ENCODE measurements at regions not wholly inside any gene's neighbourhood (a gene's known extent, or its start where the extent isn't known, plus 50 kb on each side); places are given as distances from the start of the nearest gene placed in this dataset.

DNA sequence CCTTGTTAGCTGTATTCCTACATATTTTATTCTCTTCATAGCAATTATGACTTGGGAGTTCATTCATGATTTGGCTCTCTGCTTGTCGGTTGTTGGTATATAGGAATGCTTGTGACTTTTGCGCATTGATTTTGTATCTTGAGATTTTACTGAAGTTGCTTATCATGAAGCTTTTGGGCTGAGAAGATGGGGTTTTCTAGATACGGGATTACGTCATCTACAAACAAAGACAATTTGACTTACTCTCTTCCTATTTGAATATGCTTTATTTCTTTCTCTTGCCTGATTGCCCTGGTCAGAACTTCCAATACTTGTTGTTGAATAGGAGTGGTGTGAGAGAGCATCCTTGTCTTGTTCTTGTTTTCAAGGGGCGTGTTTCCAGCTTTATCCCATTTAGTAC, 569.8 kb upstream of the NRXN1 start:
- 91 to 97% (median 95%) methylated on average over 5 of the region's 5 CpGs for WGBS, 3 donors
- ATAC-seq: no peak

DNA sequence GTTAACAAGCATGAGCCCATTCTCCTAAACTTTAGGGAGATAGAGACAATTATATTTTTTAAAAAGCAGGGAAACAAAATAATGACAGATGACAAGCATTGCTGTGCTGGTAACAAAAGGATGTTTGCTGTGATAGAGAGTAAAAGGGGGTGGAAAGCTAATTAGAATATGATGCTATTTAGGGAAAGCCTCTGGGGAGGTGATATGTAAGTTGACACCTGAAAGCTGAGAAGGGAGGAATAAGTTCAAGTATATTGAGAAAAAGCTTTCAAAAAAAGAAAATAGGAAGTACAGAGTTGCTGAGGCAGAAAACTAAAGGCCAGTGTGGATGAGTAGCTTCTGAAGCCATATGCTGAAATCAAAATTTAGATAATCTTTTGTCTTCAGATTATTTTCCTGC, 565.2 kb upstream of the NRXN1 start:
- Histone ChIP-seq H3K9me3 (peaks cover 4% of the 10 kb centered on the region), H3K27ac (no peak overlapping the region), H3K4me1 (no peaks in the 10 kb centered on the region), H3K36me3 (ENCODE audit: insufficient read depth in 1 of 2, low read depth in 1 of 2) (no peaks in the 10 kb centered on the region), H3K4me3 (no peak overlapping the region), H3K27me3 (ENCODE audit: insufficient read depth in 3 of 3, low read length in 2 of 3) (no peaks in the 10 kb centered on the region)
- intact Hi-C loops (cut with DNase I): no loop called here
- TF ChIP-seq, protein P1, sequence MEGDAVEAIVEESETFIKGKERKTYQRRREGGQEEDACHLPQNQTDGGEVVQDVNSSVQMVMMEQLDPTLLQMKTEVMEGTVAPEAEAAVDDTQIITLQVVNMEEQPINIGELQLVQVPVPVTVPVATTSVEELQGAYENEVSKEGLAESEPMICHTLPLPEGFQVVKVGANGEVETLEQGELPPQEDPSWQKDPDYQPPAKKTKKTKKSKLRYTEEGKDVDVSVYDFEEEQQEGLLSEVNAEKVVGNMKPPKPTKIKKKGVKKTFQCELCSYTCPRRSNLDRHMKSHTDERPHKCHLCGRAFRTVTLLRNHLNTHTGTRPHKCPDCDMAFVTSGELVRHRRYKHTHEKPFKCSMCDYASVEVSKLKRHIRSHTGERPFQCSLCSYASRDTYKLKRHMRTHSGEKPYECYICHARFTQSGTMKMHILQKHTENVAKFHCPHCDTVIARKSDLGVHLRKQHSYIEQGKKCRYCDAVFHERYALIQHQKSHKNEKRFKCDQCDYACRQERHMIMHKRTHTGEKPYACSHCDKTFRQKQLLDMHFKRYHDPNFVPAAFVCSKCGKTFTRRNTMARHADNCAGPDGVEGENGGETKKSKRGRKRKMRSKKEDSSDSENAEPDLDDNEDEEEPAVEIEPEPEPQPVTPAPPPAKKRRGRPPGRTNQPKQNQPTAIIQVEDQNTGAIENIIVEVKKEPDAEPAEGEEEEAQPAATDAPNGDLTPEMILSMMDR (IDR thresholded peaks at IDR 0.05): no peak
- ATAC-seq: no peak
- DNase-seq: no peak

More for the DNA sequence above, 569.8 kb upstream of the NRXN1 start:
- TF ChIP-seq, protein P1 (IDR thresholded peaks at IDR 0.05): no peak
- Histone ChIP-seq H3K4me3 (no peak overlapping the region), H3K27ac (no peak overlapping the region), H3K27me3 (ENCODE audit: insufficient read depth in 3 of 3, low read length in 2 of 3) (no peaks in the 10 kb centered on the region), H3K4me1 (no peaks in the 10 kb centered on the region), H3K36me3 (ENCODE audit: insufficient read depth in 1 of 2, low read depth in 1 of 2) (no peaks in the 10 kb centered on the region), H3K9me3 (peaks cover 4% of the 10 kb centered on the region)
- intact Hi-C loops (cut with DNase I): no loop called here
- no peak for DNase-seq

DNA sequence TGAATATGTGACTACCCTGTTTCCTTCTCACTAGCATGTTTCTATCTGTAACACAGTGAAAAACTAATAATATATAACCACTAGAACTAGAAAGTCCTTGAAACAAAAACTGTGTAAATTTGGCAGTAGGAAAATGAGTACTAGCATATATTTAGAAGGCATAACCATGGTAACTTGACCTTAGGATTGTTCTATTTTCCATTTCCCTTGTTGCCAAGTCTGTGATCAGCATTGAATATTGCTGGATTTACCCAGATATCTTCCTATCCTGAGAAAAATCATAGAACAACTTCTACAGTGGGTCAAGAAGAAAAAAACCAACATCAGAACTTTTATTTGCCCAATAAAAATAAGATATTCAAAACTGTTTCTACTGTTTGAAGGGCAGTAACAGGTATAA, 563.9 kb upstream of the NRXN1 start:
- Histone ChIP-seq H3K9me3 (peaks cover 4% of the 10 kb centered on the region), H3K4me3 (no peak overlapping the region), H3K27ac (no peak overlapping the region), H3K27me3 (ENCODE audit: insufficient read depth in 3 of 3, low read length in 2 of 3) (no peaks in the 10 kb centered on the region), H3K4me1 (no peaks in the 10 kb centered on the region), H3K36me3 (ENCODE audit: insufficient read depth in 1 of 2, low read depth in 1 of 2) (no peaks in the 10 kb centered on the region)
- TF ChIP-seq, protein P1 (IDR thresholded peaks at IDR 0.05): no peak
- intact Hi-C loops (cut with DNase I): no loop called here
- DNase-seq (no peak), ATAC-seq (no peak)

DNA sequence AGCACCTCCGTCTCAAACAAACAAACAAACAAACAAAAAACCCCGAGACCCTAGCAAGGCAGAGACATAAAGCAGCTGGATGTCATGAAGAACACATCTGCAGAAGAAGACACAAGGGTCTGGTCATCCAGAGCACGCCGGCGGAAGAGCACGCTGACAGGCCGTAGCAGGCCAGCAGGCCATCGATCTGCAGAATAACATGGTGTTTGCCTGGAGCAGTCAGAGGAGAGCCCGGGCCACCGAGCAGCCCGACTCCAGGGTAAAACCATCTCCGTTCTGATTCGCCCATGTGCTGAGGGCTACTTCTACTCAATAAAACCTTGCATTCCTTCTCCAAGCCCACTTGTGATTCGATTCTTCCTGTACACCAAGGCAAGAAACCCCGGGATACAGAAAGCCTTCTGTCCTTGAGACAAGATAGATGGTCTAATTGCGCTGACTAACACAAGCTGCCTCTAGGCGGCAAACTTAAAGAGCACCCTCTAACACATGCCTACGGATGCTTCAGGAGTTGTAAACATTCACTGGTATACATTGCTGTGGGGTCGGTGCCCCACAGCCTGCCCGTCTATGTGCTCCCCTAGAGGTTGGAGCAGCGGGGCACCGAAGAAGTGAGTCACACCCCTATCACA, 549.8 kb upstream of the NRXN1 start:
- peak in 1 of 2 donors; percentile 13 for DNase-seq
- Histone ChIP-seq H3K4me1 (no peaks in the 10 kb centered on the region), H3K4me3 (no peak overlapping the region), H3K9me3 (no peaks in the 10 kb centered on the region), H3K27me3 (ENCODE audit: insufficient read depth in 3 of 3, low read length in 2 of 3) (no peaks in the 10 kb centered on the region), H3K36me3 (ENCODE audit: insufficient read depth in 1 of 2, low read depth in 1 of 2) (no peaks in the 10 kb centered on the region), H3K27ac (no peak overlapping the region)
- WGBS, 3 donors: 90 to 94% (median 91%) methylated on average over 22 of the region's 22 CpGs
- TF ChIP-seq, protein P1 (IDR thresholded peaks at IDR 0.05): no peak
- intact Hi-C loops (cut with DNase I): no loop called here
- no peak for ATAC-seq

DNA sequence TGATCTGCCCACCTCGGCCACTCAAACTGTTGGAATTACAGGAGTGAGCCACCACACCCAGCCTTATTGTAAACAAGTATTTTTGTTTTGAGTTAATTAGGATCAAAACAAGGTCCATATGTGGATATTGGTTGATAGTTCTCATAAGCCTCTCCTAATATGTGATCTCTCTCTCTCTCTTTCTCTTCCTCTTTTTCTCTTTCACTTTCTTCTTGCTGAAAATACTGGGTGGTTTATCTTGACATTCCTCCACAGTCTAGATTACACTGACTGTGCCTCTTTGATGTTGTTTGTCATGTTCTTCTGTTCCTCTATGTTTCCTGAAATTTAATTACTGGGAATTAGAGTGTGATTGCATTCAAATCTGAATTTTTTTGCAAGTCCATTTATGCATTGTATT, 547.5 kb upstream of the NRXN1 start:
- no peak overlapping the region for H3K4me3 ChIP-seq
- WGBS, 3 donors: 91 to 94% (median 94%) methylated on average over 1 of the region's 1 CpG
- H3K9me3 ChIP-seq: no peaks in the 10 kb centered on the region
- DNase-seq (no peak), ATAC-seq (no peak)
- TF ChIP-seq, protein P1 (IDR thresholded peaks at IDR 0.05): no peak
- intact Hi-C loops (cut with DNase I): no loop called here
- H3K27ac ChIP-seq: no peak overlapping the region
- no peaks in the 10 kb centered on the region for H3K4me1 ChIP-seq
- no peaks in the 10 kb centered on the region for H3K36me3 ChIP-seq (ENCODE audit: insufficient read depth in 1 of 2, low read depth in 1 of 2)
- no peaks in the 10 kb centered on the region for H3K27me3 ChIP-seq (ENCODE audit: insufficient read depth in 3 of 3, low read length in 2 of 3)

All from psoas muscle (tissue), 7 donors.